Vagina (tissue), 2 donors: ENCODE measurements at regions not wholly inside any gene's neighbourhood (a gene's known extent, or its start where the extent isn't known, plus 50 kb on each side); places are given as distances from the start of the nearest gene placed in this dataset.

Experiments
- DNase-seq, 2 donors: peaks; one replicate each; pipeline ENCODE4 v3.0.0-alpha.2; 2017; ENCODE audit errors: extremely low spot score in 2 of 2
- H3K27ac ChIP-seq: fragments of 200-600 bp; sonication (generic); one replicate; pipeline ENCODE4 v1.5.1; 2019
- H3K27me3 ChIP-seq: fragments of 200-600 bp; sonication (generic); one replicate; pipeline ENCODE4 v1.5.1; 2019
- H3K36me3 ChIP-seq, 2 donors: fragments of 200-600 bp; sonication (generic); one replicate each; pipeline ENCODE4 v1.5.1; 2017 to 2019
- H3K4me1 ChIP-seq: fragments of 200-600 bp; sonication (generic); one replicate; pipeline ENCODE4 v1.5.1; 2019
- H3K4me3 ChIP-seq, 2 donors: fragments of 200-600 bp; sonication (generic); 1 replicate in 1 of 2; 2 replicates in 1 of 2; pipeline ENCODE4 v1.5.1; 2016 to 2019
- H3K9me3 ChIP-seq: fragments of 200-600 bp; sonication (generic); one replicate; pipeline ENCODE4 v1.5.1; 2019
- CTCF ChIP-seq, 3 experiments: fragments of 450-650 bp in 2 of 3; fragments of 200-600 bp in 1 of 3; sonication (generic) in 1 of 3; IDR thresholded peaks; one replicate each; pipeline ENCODE4 v1.5.1; 2017 to 2019; ENCODE audit warnings: antibody characterized with exemption in 3 of 3, mild to moderate bottlenecking in 2 of 3, moderate library complexity in 2 of 3
- POLR2A ChIP-seq, 2 donors: fragments of 450-650 bp; IDR thresholded peaks; one replicate each; pipeline ENCODE4 v1.6.1; 2017; ENCODE audit warnings: antibody characterized with exemption in 2 of 2, mild to moderate bottlenecking in 2 of 2, moderate library complexity in 2 of 2
- POLR2AphosphoS5 ChIP-seq, 2 donors: sonication (generic); formaldehyde crosslinking; IDR thresholded peaks; one replicate each; pipeline ENCODE4 v1.9.0; 2017; ENCODE audit warnings: antibody characterized with exemption in 2 of 2, mild to moderate bottlenecking in 2 of 2, low read depth in 1 of 2; ENCODE audit not compliant: insufficient read depth in 1 of 2
- intact Hi-C: fragments of 100-400 bp; cut with DNase I; formaldehyde crosslinking; loops from one replicate; pipeline ENCODE4 v1.15.1; 2023

DNA sequence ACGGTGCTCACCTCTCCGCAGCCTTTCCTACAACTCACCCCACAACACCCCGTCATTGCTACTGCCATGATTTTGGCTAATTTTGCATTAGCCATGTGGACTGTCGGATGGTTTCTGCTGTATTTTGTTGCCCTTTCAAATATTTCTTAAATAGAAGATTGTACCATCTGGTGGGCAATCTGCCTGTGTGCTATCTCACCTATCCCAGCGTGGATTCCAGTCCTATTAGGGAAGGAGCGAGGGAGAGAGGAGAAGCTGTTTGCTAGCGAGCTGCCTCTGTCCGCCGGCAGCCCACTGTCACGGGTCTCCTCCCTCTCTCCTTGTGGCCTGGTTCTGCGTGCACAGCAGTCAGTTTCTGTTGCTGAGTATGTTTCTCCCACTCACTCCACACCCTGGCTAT is 336.2 kb downstream of the TXNL1 start:
- intact Hi-C loops, result no loop called here
- H3K27me3 ChIP-seq, result no peaks in the 10 kb centered on the region
- no peaks in the 10 kb centered on the region for H3K36me3 ChIP-seq
- H3K27ac ChIP-seq, result no peak overlapping the region
- no peaks in the 10 kb centered on the region for H3K9me3 ChIP-seq
- no peak for DNase-seq
- H3K4me1 ChIP-seq, result peaks cover 5% of the 10 kb centered on the region
- H3K4me3 ChIP-seq, result no peak overlapping the region
- TF ChIP-seq POLR2A (IDR thresholded peaks at IDR 0.05) (no peak), POLR2AphosphoS5 (IDR thresholded peaks at IDR 0.05; ENCODE audit: insufficient read depth in 1 of 2, low read depth in 1 of 2) (no peak)

DNA sequence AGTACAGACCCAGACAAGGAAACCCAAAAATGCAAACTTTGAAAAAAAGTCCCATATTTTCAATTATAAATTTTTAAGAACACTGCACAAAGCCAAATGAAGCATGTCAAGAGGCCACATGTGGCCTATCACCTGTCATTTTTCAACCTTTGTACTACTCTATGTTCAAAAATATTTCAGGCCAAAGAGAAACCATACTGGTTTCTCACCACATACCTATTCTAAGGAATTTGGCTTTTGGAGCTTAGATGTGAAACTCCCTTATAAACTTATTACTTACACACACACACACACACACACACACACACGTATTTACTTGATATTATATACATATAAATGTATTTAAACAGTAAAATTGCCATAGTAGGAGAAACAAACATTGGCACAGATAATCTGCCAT is 338.7 kb downstream of the TXNL1 start:
- TF ChIP-seq POLR2AphosphoS5 (IDR thresholded peaks at IDR 0.05; ENCODE audit: insufficient read depth in 1 of 2, low read depth in 1 of 2) (no peak), CTCF (IDR thresholded peaks at IDR 0.05) (no peak), POLR2A (IDR thresholded peaks at IDR 0.05) (no peak)
- H3K4me3 ChIP-seq, result no peak overlapping the region
- H3K9me3 ChIP-seq, result no peaks in the 10 kb centered on the region
- intact Hi-C loops, result no loop called here
- no peak overlapping the region for H3K27ac ChIP-seq
- H3K4me1 ChIP-seq, result peaks cover 5% of the 10 kb centered on the region
- DNase-seq, result no peak
- H3K27me3 ChIP-seq, result no peaks in the 10 kb centered on the region
- H3K36me3 ChIP-seq, result no peaks in the 10 kb centered on the region

DNA sequence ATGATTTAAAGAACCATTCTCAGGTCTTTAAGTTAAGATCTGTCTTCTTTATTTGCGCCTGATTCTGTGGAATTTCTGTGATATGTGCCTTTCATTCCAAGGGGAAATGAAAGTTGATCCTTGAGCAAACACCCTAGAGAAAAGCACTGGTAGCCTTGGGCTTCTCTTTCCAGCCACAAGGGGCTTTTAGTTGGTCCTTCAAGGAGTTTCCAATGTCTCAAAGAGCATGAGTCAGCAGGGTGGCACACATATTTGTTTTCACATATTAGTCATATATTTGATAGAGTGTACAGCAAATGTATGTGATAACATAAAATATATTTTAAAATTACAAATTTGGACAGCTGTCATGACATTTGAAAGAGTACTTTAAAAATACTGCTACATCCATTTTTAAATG is 339.5 kb downstream of the TXNL1 start:
- H3K4me1 ChIP-seq, result peaks cover 5% of the 10 kb centered on the region
- no peak overlapping the region for H3K4me3 ChIP-seq
- H3K27me3 ChIP-seq, result no peaks in the 10 kb centered on the region
- TF ChIP-seq POLR2A (IDR thresholded peaks at IDR 0.05), result no peak
- H3K9me3 ChIP-seq, result no peaks in the 10 kb centered on the region
- no peaks in the 10 kb centered on the region for H3K36me3 ChIP-seq
- no peak overlapping the region for H3K27ac ChIP-seq
- no peak for DNase-seq
- intact Hi-C loops, result no loop called here

DNA sequence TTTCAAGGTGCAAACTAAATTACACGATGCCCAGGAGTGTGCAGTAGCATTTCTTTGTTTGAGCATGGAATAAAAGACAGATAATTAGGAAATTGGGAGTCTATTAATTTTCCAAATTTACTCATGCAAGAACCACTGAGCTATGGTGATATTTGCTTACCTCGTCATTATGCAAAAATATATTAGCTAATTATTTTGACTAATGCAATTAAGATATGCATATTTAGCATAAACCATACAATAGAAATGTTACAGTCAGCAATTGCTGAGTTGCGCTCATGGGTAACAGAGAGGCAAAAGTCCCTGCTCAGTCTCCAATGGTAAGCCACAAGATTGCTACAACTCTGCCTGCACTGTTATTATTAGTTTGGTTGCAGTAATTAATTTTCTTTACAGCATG is 342.0 kb downstream of the TXNL1 start:
- intact Hi-C loops, result no loop called here
- Histone ChIP-seq H3K27ac (no peak overlapping the region), H3K27me3 (no peaks in the 10 kb centered on the region), H3K4me3 (no peak overlapping the region), H3K4me1 (peaks cover 5% of the 10 kb centered on the region), H3K36me3 (no peaks in the 10 kb centered on the region), H3K9me3 (no peaks in the 10 kb centered on the region)
- TF ChIP-seq CTCF (IDR thresholded peaks at IDR 0.05) (no peak), POLR2A (IDR thresholded peaks at IDR 0.05) (no peak), POLR2AphosphoS5 (IDR thresholded peaks at IDR 0.05; ENCODE audit: insufficient read depth in 1 of 2, low read depth in 1 of 2) (no peak)
- DNase-seq, result no peak

- Histone ChIP-seq H3K4me3 (no peak overlapping the region), H3K27ac (no peak overlapping the region), H3K36me3 (no peaks in the 10 kb centered on the region), H3K9me3 (no peaks in the 10 kb centered on the region), H3K27me3 (no peaks in the 10 kb centered on the region), H3K4me1 (peaks cover 3% of the 10 kb centered on the region)
- intact Hi-C loops, result no loop called here
- no peak for DNase-seq
- TF ChIP-seq POLR2A (IDR thresholded peaks at IDR 0.05), result no peak
- no peak for TF ChIP-seq CTCF (IDR thresholded peaks at IDR 0.05)
- TF ChIP-seq POLR2AphosphoS5 (IDR thresholded peaks at IDR 0.05; ENCODE audit: insufficient read depth in 1 of 2, low read depth in 1 of 2), result no peak
These were observed 343.8 kb downstream of the TXNL1 start for GRCh38 chr18:56294484-56295183.

- no peaks in the 10 kb centered on the region for H3K9me3 ChIP-seq
- no peak overlapping the region for H3K4me3 ChIP-seq
- no peak overlapping the region for H3K27ac ChIP-seq
- DNase-seq, result no peak
- intact Hi-C loops, result no loop called here
- H3K27me3 ChIP-seq, result no peaks in the 10 kb centered on the region
- no peak for TF ChIP-seq POLR2AphosphoS5 (IDR thresholded peaks at IDR 0.05; ENCODE audit: insufficient read depth in 1 of 2, low read depth in 1 of 2)
- no peaks in the 10 kb centered on the region for H3K36me3 ChIP-seq
- no peaks in the 10 kb centered on the region for H3K4me1 ChIP-seq
These were observed 347.1 kb downstream of the TXNL1 start for GRCh38 chr18:56291294-56291693.
